Skin of body (tissue), 1 donor: ENCODE measurements at regions not wholly inside any gene's neighbourhood (a gene's known extent, or its start where the extent isn't known, plus 50 kb on each side); places are given as distances from the start of the nearest gene placed in this dataset.

Experiments used
- DNase-seq: peaks from one replicate; lab custom pipeline; 2025; lab: John Stamatoyannopoulos, UW

- DNase-seq = no peak
Observed at GRCh38 chr7:130990178-130990832, 256.3 kb upstream of the KLF14 start.

GRCh38 chr7:130993671-130994365, 259.8 kb upstream of the KLF14 start:
- no peak for DNase-seq

- DNase-seq = no peak
Observed at GRCh38 chr7:130994378-130995115, 260.5 kb upstream of the KLF14 start.

- no peak for DNase-seq
Observed at GRCh38 chr7:130995252-130996081, 261.5 kb upstream of the KLF14 start.

- DNase-seq = no peak
Observed at GRCh38 chr7:130996205-130996832, 262.3 kb upstream of the KLF14 start.

- no peak for DNase-seq
Observed at GRCh38 chr7:130996833-130997231, 262.8 kb upstream of the KLF14 start.

GRCh38 chr7:130998993-130999602, 265.1 kb upstream of the KLF14 start:
- DNase-seq = no peak

GRCh38 chr7:130999926-131000325, 265.9 kb upstream of the KLF14 start:
- no peak for DNase-seq

GRCh38 chr7:131000389-131000788, 266.4 kb upstream of the KLF14 start:
- no peak for DNase-seq

- DNase-seq = no peak
Observed at GRCh38 chr7:131000873-131001272, 266.9 kb upstream of the KLF14 start.

GRCh38 chr7:131002600-131002999, 268.6 kb upstream of the KLF14 start:
- DNase-seq = no peak

- DNase-seq = no peak
Observed at GRCh38 chr7:131003634-131004033, 269.6 kb upstream of the KLF14 start.

GRCh38 chr7:131004371-131004770, 270.4 kb upstream of the KLF14 start:
- no peak for DNase-seq

GRCh38 chr7:131007439-131008330, 273.7 kb upstream of the KLF14 start:
- DNase-seq = peak; percentile 73

- no peak for DNase-seq
Observed at GRCh38 chr7:131008840-131009711, 275.1 kb upstream of the KLF14 start.

GRCh38 chr7:131010029-131010716, 276.2 kb upstream of the KLF14 start:
- DNase-seq = no peak

- no peak for DNase-seq
Observed at GRCh38 chr7:131010717-131011431, 276.9 kb upstream of the KLF14 start.

GRCh38 chr7:131011432-131011742, 277.4 kb upstream of the KLF14 start:
- no peak for DNase-seq
